ENCODE measurements at regions not wholly inside any gene's neighbourhood (a gene's known extent, or its start where the extent isn't known, plus 50 kb on each side); places are given as distances from the start of the nearest gene placed in this dataset.

GRCh38 chr10:42933448-42934340 is 143.2 kb upstream of the RET start:
- peaks cover 20% of the 10 kb centered on the region for H3K27me3 ChIP-seq (ENCODE audit: insufficient read depth, low read length)
- TF ChIP-seq CTCF (IDR thresholded peaks at IDR 0.05; ENCODE audit: extremely low read depth, low read depth, low read length) = no peak
- no peaks in the 10 kb centered on the region for H3K4me1 ChIP-seq (ENCODE audit: insufficient read depth, low read length)
- H4K20me1 ChIP-seq (ENCODE audit: insufficient read depth, low read length) = no peaks in the 10 kb centered on the region
- no peaks in the 10 kb centered on the region for H3K9me3 ChIP-seq (ENCODE audit: low read depth, low read length)
- no peak overlapping the region for H2AFZ ChIP-seq (ENCODE audit: low read length)
- no peak overlapping the region for H3K4me3 ChIP-seq (ENCODE audit: insufficient read depth, low read length)
- no peaks in the 10 kb centered on the region for H3K79me2 ChIP-seq (ENCODE audit: insufficient read depth, low read length)
- peak; percentile 78 for DNase-seq (ENCODE audit: insufficient read length, low spot score, missing footprints)
- no peak overlapping the region for H3K27ac ChIP-seq (ENCODE audit: low read depth, low read length)
- H3K4me2 ChIP-seq (ENCODE audit: insufficient read depth, low read length) = no peak overlapping the region
- no peaks in the 10 kb centered on the region for H3K36me3 ChIP-seq (ENCODE audit: insufficient read depth, low read length)

- no peak overlapping the region for H3K27ac ChIP-seq (ENCODE audit: low read depth, low read length)
- no peaks in the 10 kb centered on the region for H3K9me3 ChIP-seq (ENCODE audit: low read depth, low read length)
- H3K36me3 ChIP-seq (ENCODE audit: insufficient read depth, low read length) = no peaks in the 10 kb centered on the region
- H3K79me2 ChIP-seq (ENCODE audit: insufficient read depth, low read length) = no peaks in the 10 kb centered on the region
- H4K20me1 ChIP-seq (ENCODE audit: insufficient read depth, low read length) = no peaks in the 10 kb centered on the region
- DNase-seq (ENCODE audit: insufficient read length, low spot score, missing footprints) = peak; percentile 62
- H2AFZ ChIP-seq (ENCODE audit: low read length) = no peak overlapping the region
- no peak for TF ChIP-seq CTCF (IDR thresholded peaks at IDR 0.05; ENCODE audit: extremely low read depth, low read depth, low read length)
- H3K4me1 ChIP-seq (ENCODE audit: insufficient read depth, low read length) = no peaks in the 10 kb centered on the region
- peaks cover 18% of the 10 kb centered on the region for H3K27me3 ChIP-seq (ENCODE audit: insufficient read depth, low read length)
- no peak overlapping the region for H3K4me3 ChIP-seq (ENCODE audit: insufficient read depth, low read length)
- no peak overlapping the region for H3K4me2 ChIP-seq (ENCODE audit: insufficient read depth, low read length)
Observed at GRCh38 chr10:42934351-42934811, 142.5 kb upstream of the RET start.

DNA sequence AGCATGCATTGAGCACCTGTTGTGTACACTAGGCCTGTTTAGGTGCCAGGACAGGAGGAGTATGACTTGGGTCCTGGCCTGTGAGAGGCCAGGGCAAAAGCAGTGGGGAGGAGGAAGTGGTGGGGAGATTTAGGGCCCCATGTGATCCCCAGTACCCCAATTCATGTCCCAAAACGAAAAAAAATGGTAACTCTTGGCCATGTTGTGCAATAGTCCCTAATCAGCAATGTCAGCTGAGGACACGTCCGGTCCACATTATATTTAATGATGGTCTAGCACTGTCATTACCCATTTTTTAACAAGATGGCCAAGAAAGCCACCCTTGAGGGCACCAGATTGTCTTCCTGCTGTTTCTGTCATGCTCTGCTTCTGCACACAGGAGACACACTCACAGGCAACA is 142.0 kb upstream of the RET start:
- H3K4me3 ChIP-seq (ENCODE audit: insufficient read depth, low read length) = no peak overlapping the region
- no peaks in the 10 kb centered on the region for H3K4me1 ChIP-seq (ENCODE audit: insufficient read depth, low read length)
- H3K27me3 ChIP-seq (ENCODE audit: insufficient read depth, low read length) = peaks cover 18% of the 10 kb centered on the region
- H3K9me3 ChIP-seq (ENCODE audit: low read depth, low read length) = no peaks in the 10 kb centered on the region
- H3K36me3 ChIP-seq (ENCODE audit: insufficient read depth, low read length) = no peaks in the 10 kb centered on the region
- H3K79me2 ChIP-seq (ENCODE audit: insufficient read depth, low read length) = no peaks in the 10 kb centered on the region
- peak; percentile 38 for DNase-seq (ENCODE audit: insufficient read length, low spot score, missing footprints)
- no peak for TF ChIP-seq CTCF (IDR thresholded peaks at IDR 0.05; ENCODE audit: extremely low read depth, low read depth, low read length)
- H3K4me2 ChIP-seq (ENCODE audit: insufficient read depth, low read length) = no peak overlapping the region
- no peak overlapping the region for H3K27ac ChIP-seq (ENCODE audit: low read depth, low read length)
- H4K20me1 ChIP-seq (ENCODE audit: insufficient read depth, low read length) = no peaks in the 10 kb centered on the region
- no peak overlapping the region for H2AFZ ChIP-seq (ENCODE audit: low read length)

DNA sequence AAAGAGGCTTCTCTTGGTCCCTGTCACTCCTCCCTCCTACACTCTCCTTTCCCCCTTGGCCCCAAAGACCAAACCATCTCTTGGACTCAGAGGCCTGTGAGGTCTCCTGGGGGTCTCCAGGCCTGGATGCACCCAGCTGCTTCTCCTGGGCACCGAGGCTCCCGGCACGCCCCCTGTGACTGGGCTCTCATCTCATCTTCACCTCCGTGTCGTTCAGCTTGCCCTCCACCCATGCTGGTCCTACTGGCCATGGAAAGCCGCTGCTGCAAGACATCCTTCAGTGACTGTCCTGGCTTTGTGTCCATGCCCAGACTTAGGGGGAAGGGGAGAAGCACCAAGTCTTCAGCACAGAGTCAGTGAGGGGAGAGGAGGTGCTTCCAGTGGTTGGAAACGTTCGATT is 141.4 kb upstream of the RET start:
- Histone ChIP-seq H3K4me3 (ENCODE audit: insufficient read depth, low read length) (no peak overlapping the region), H3K27ac (ENCODE audit: low read depth, low read length) (no peak overlapping the region)

More for the DNA sequence above, 141.4 kb upstream of the RET start:
- no peak overlapping the region for H3K4me2 ChIP-seq (ENCODE audit: insufficient read depth, low read length)
- H3K36me3 ChIP-seq (ENCODE audit: insufficient read depth, low read length) = no peaks in the 10 kb centered on the region
- no peaks in the 10 kb centered on the region for H3K9me3 ChIP-seq (ENCODE audit: low read depth, low read length)
- no peak for TF ChIP-seq CTCF (IDR thresholded peaks at IDR 0.05; ENCODE audit: extremely low read depth, low read depth, low read length)
- H2AFZ ChIP-seq (ENCODE audit: low read length) = no peak overlapping the region
- no peaks in the 10 kb centered on the region for H4K20me1 ChIP-seq (ENCODE audit: insufficient read depth, low read length)
- H3K4me1 ChIP-seq (ENCODE audit: insufficient read depth, low read length) = no peaks in the 10 kb centered on the region
- peaks cover 18% of the 10 kb centered on the region for H3K27me3 ChIP-seq (ENCODE audit: insufficient read depth, low read length)
- no peaks in the 10 kb centered on the region for H3K79me2 ChIP-seq (ENCODE audit: insufficient read depth, low read length)
- peak; percentile 22 for DNase-seq (ENCODE audit: insufficient read length, low spot score, missing footprints)
